Breast epithelium (tissue), 4 donors: ENCODE measurements at regions not wholly inside any gene's neighbourhood (a gene's known extent, or its start where the extent isn't known, plus 50 kb on each side); places are given as distances from the start of the nearest gene placed in this dataset.

Experiments
- DNase-seq, 2 donors: peaks; one replicate each; pipeline ENCODE4 v3.0.0-alpha.2; 2019; ENCODE audit warnings: low spot score in 2 of 2
- H3K27ac ChIP-seq, 2 donors: fragments of 200-600 bp; sonication (generic) in 1 of 2; one replicate each; pipeline ENCODE4 v1.5.1; 2016 to 2019; ENCODE audit warnings: mild to moderate bottlenecking in 1 of 2
- H3K27me3 ChIP-seq, 2 donors: fragments of 200-600 bp; sonication (generic) in 1 of 2; one replicate each; pipeline versions ENCODE4 v1.5.1 to v1.6.0; 2017 to 2019; ENCODE audit warnings: control low read depth in 1 of 2, mild to moderate bottlenecking in 1 of 2
- H3K36me3 ChIP-seq: fragments of 200-600 bp; one replicate; pipeline ENCODE4 v1.5.1; 2019
- H3K4me1 ChIP-seq, 2 donors: fragments of 200-600 bp; sonication (generic); one replicate each; pipeline ENCODE4 v1.5.1; 2016 to 2019; ENCODE audit warnings: control low read depth in 1 of 2
- H3K4me3 ChIP-seq, 3 donors: fragments of 200-600 bp; sonication (generic); 1 replicate in 2 of 3; 2 replicates in 1 of 3; pipeline ENCODE4 v1.5.1; 2016 to 2019; ENCODE audit warnings: mild to moderate bottlenecking in 3 of 3, moderate library complexity in 2 of 3
- H3K9me3 ChIP-seq, 2 donors: fragments of 200-600 bp; sonication (generic) in 1 of 2; one replicate each; pipeline ENCODE4 v1.5.1; 2016 to 2019; ENCODE audit warnings: control low read depth in 1 of 2
- POLR2A ChIP-seq: fragments of 450-650 bp; IDR thresholded peaks from one replicate; pipeline ENCODE4 v1.6.1; 2016; ENCODE audit warnings: antibody characterized with exemption, mild to moderate bottlenecking, moderate library complexity
- POLR2AphosphoS5 ChIP-seq, 3 donors: sonication (generic); formaldehyde crosslinking; IDR thresholded peaks; one replicate each; pipeline ENCODE4 v1.6.1; 2017; ENCODE audit warnings: antibody characterized with exemption in 3 of 3
- intact Hi-C: fragments of 100-400 bp; cut with DNase I; formaldehyde crosslinking; loops from one replicate; pipeline ENCODE4 v1.15.1; 2023; ENCODE audit warnings: low total_unique reads
- TF ChIP-seq, protein P1 (sequence below), 3 donors: fragments of 450-650 bp; IDR thresholded peaks; one replicate each; pipeline ENCODE4 v1.5.1; 2016 to 2017; ENCODE audit warnings: antibody characterized with exemption in 3 of 3, mild to moderate bottlenecking in 3 of 3, moderate library complexity in 3 of 3

DNA sequence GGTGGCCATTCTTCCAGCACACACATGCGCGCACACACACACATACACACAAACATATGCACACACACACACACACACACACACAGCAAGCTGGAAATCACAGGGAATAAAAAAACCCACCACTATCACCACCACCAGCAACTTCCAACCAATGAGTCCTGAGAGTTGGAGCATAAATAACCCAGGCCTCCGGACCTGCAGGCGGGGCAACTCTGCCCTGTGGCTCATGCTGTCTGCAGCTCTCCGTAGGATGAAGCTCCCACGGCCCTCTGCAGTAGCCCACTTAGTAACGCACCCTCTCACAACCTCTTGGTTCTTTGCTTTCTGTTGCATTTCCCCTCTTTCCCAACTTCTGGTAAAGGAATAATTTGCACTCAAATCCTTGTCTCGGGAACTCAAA is 275.2 kb downstream of the PREX1 start:
- H3K4me1 ChIP-seq, result no peaks in the 10 kb centered on the region
- intact Hi-C loops, result no loop called here
- no peaks in the 10 kb centered on the region for H3K36me3 ChIP-seq
- TF ChIP-seq POLR2AphosphoS5 (IDR thresholded peaks at IDR 0.05) (no peak), POLR2A (no peak)
- TF ChIP-seq, protein P1, sequence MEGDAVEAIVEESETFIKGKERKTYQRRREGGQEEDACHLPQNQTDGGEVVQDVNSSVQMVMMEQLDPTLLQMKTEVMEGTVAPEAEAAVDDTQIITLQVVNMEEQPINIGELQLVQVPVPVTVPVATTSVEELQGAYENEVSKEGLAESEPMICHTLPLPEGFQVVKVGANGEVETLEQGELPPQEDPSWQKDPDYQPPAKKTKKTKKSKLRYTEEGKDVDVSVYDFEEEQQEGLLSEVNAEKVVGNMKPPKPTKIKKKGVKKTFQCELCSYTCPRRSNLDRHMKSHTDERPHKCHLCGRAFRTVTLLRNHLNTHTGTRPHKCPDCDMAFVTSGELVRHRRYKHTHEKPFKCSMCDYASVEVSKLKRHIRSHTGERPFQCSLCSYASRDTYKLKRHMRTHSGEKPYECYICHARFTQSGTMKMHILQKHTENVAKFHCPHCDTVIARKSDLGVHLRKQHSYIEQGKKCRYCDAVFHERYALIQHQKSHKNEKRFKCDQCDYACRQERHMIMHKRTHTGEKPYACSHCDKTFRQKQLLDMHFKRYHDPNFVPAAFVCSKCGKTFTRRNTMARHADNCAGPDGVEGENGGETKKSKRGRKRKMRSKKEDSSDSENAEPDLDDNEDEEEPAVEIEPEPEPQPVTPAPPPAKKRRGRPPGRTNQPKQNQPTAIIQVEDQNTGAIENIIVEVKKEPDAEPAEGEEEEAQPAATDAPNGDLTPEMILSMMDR (IDR thresholded peaks at IDR 0.05), result no peak
- no peak overlapping the region for H3K27ac ChIP-seq
- H3K4me3 ChIP-seq, result no peak overlapping the region
- DNase-seq, result no peak
- no peaks in the 10 kb centered on the region for H3K27me3 ChIP-seq
- no peaks in the 10 kb centered on the region for H3K9me3 ChIP-seq

DNA sequence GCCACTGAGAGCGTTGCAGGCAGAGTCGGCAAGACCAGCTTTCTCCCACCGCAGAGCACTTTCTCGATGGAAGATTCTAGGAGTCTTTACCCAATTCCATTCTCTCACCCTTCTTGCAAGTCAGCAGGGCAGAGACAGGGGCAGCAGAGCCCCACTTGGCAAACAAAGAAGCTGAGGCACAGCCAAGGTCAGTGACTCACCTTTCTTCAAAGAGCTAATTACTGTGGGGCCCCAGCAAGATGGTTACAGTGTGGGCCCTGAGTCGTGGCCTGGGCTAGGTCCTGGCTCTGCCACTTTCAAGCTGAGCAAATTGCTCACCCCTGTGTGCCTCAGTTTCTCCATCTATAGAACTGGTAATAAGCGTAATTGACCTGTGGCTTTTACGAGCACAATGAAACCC is 277.0 kb downstream of the PREX1 start:
- H3K36me3 ChIP-seq, result no peaks in the 10 kb centered on the region
- TF ChIP-seq, protein P1 (IDR thresholded peaks at IDR 0.05), result no peak
- TF ChIP-seq POLR2AphosphoS5 (IDR thresholded peaks at IDR 0.05) (no peak), POLR2A (no peak)
- DNase-seq, result no peak
- intact Hi-C loops, result no loop called here
- H3K9me3 ChIP-seq, result no peaks in the 10 kb centered on the region
- H3K27ac ChIP-seq, result no peak overlapping the region
- H3K27me3 ChIP-seq, result no peaks in the 10 kb centered on the region
- H3K4me1 ChIP-seq, result no peaks in the 10 kb centered on the region
- H3K4me3 ChIP-seq, result no peak overlapping the region

DNA sequence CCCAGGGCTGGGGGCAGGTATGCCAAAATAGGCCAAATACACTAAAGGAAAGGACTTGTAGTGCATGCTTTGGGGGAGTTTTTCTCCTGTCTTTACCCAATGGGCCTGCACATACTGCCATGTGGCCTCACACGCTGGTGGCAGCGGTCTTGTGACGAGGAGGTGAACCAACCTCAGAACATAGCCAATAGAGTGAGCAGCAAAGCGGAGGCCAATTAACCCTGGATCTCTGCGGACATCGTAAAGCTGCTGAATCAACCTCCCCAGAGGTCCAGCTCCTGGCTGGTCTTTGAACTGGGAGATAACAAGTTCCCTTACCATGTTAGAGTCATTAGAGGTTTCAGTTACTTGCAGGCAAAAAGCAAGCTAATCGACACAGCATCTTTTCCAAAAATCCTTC is 280.1 kb downstream of the PREX1 start:
- TF ChIP-seq POLR2A (no peak), POLR2AphosphoS5 (IDR thresholded peaks at IDR 0.05) (no peak)
- TF ChIP-seq, protein P1 (IDR thresholded peaks at IDR 0.05), result no peak
- Histone ChIP-seq H3K36me3 (no peaks in the 10 kb centered on the region), H3K4me1 (no peaks in the 10 kb centered on the region), H3K27ac (no peak overlapping the region), H3K4me3 (no peak overlapping the region), H3K9me3 (no peaks in the 10 kb centered on the region), H3K27me3 (peaks cover 0 to 28% of the 10 kb centered on the region in 2 donors)
- intact Hi-C loops, result no loop called here
- DNase-seq, result no peak

- H3K4me1 ChIP-seq, result no peaks in the 10 kb centered on the region
- no peaks in the 10 kb centered on the region for H3K36me3 ChIP-seq
- intact Hi-C loops, result no loop called here
- peaks cover 0 to 47% of the 10 kb centered on the region in 2 donors for H3K27me3 ChIP-seq
- H3K4me3 ChIP-seq, result no peak overlapping the region
- H3K9me3 ChIP-seq, result no peaks in the 10 kb centered on the region
- H3K27ac ChIP-seq, result no peak overlapping the region
- DNase-seq, result no peak
- TF ChIP-seq POLR2A (no peak), POLR2AphosphoS5 (IDR thresholded peaks at IDR 0.05) (no peak)
Measured at GRCh38 chr20:48544402-48545339, 283.1 kb downstream of the PREX1 start.

DNA sequence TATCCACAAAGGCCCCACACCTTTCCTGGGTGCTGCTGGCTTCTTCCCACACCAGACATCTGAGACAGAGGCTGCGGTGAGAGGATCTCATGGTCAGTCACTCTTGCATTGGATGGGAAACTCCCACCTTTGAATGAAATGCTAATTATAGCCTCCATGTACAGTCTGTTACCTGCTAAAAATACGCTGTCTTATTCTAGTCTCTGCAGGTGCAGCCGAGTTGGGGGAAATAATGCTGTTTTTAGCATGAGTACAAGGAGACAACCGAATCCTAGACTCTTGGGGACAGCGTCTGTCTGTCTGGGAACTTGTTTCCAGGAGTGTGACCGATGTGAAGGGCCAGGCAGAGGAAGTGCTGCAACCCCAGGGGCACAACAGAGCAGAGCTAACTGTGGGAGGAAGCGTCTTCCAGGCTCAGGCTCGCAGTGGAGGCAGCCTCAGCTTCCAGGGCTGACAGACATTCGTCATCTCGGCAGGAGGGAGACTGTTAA is 286.2 kb downstream of the PREX1 start:
- TF ChIP-seq POLR2A (no peak), POLR2AphosphoS5 (IDR thresholded peaks at IDR 0.05) (no peak)
- TF ChIP-seq, protein P1 (IDR thresholded peaks at IDR 0.05), result no peak
- Histone ChIP-seq H3K4me3 (no peak overlapping the region), H3K9me3 (no peaks in the 10 kb centered on the region), H3K27me3 (peaks cover 0 to 47% of the 10 kb centered on the region in 2 donors), H3K27ac (no peak overlapping the region), H3K4me1 (no peaks in the 10 kb centered on the region), H3K36me3 (no peaks in the 10 kb centered on the region)
- intact Hi-C loops, result no loop called here
- DNase-seq, result no peak
